GM12874 (cell line): ENCODE measurements at regions not wholly inside any gene's neighbourhood (a gene's known extent, or its start where the extent isn't known, plus 50 kb on each side); places are given as distances from the start of the nearest gene placed in this dataset.

Experiments
- TF ChIP-seq, protein P1 (sequence below): IDR thresholded peaks from 2 replicates; pipeline ENCODE4 v1.5.1; 2011; ENCODE audit warnings: low read depth, mild to moderate bottlenecking, control low read depth, low read length, moderate library complexity; ENCODE audit not compliant: insufficient read depth

DNA sequence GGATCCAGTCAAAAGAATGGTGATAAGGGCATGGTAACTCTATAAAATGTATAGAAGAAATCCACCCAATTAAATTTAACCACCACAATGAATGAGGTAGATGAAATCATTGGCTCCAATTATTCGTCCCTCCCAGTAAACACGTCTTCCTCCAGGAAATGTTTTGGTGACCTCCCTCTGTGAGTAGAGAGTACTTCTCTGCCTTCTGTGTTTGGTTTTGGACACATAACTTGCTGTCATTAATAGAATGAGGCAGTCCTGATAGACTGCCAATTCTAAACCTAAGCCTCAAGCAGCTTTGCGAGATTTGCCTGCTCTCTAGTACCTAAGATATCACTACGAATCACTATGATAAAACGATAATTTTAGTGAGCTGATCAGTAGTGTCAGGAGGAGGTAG lies 632.8 kb downstream of the HDGFL1 start:
- TF ChIP-seq, protein P1, sequence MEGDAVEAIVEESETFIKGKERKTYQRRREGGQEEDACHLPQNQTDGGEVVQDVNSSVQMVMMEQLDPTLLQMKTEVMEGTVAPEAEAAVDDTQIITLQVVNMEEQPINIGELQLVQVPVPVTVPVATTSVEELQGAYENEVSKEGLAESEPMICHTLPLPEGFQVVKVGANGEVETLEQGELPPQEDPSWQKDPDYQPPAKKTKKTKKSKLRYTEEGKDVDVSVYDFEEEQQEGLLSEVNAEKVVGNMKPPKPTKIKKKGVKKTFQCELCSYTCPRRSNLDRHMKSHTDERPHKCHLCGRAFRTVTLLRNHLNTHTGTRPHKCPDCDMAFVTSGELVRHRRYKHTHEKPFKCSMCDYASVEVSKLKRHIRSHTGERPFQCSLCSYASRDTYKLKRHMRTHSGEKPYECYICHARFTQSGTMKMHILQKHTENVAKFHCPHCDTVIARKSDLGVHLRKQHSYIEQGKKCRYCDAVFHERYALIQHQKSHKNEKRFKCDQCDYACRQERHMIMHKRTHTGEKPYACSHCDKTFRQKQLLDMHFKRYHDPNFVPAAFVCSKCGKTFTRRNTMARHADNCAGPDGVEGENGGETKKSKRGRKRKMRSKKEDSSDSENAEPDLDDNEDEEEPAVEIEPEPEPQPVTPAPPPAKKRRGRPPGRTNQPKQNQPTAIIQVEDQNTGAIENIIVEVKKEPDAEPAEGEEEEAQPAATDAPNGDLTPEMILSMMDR: no peak

DNA sequence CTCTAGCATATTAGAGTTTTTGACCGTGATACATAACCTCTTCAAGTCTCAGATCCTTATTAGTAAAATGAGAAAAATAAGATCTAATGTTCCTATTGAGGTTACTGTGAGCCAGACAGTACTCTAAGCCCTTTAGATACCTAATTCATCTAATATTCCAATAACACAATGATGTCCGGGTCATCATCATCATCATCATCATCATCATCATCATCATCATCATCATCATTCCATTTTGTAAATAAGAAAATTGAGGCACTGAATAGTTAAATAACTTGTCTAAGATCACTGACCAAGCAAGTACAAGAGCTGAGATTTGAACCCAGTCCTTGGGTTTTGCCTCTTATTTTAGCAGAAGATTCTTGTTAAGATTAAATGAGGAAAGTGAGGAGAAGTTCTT lies 643.0 kb downstream of the HDGFL1 start:
- TF ChIP-seq, protein P1: no peak

DNA sequence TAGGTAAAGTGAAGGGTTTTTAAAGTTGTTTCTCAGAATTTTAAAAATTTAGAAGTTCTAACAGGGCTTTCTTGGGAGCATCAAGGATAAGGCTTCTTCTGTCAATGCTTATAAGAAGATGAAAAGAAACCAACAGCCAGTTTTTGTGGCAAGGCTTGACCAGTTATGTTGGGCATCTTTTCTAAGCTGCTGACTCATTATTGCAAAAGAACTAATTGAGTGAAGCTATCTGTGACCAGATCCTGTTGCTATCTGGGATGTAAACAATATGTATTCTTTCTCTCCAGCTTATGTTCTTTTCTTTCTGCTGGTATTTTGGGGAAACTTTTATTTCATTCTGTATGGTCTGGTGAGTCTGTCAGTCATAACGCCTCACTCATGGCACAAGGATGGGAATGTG lies 643.8 kb downstream of the HDGFL1 start:
- TF ChIP-seq, protein P1: no peak

GRCh38 chr6:23213651-23214050 lies 644.3 kb downstream of the HDGFL1 start:
- TF ChIP-seq, protein P1: no peak

DNA sequence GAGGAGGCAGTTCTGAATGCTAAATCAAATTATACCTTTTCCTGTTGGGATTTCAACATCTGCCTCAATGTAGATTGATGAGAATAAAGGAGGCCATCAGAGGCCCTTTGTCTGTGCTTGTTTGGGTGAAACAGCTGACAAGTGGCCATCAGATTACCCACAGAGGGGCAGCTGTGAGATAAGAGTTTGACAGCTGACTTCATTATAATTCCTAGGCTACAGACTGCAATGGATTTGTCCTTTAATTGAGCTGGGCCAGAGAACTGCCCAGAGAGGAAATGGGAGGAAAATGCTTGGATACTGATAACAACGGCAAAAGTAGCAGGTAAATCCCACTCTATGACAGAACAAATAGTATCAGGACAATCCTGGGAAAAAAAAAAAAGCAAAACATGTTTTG lies 649.4 kb downstream of the HDGFL1 start:
- TF ChIP-seq, protein P1: no peak

- TF ChIP-seq, protein P1: no peak
These were observed 653.4 kb downstream of the HDGFL1 start for GRCh38 chr6:23222724-23223123.

GRCh38 chr6:23224540-23224939 lies 655.2 kb downstream of the HDGFL1 start:
- TF ChIP-seq, protein P1: no peak

GRCh38 chr6:23228439-23229024 lies 659.2 kb downstream of the HDGFL1 start:
- TF ChIP-seq, protein P1: no peak
